HEK293 (cell line): ENCODE measurements at regions not wholly inside any gene's neighbourhood (a gene's known extent, or its start where the extent isn't known, plus 50 kb on each side); places are given as distances from the start of the nearest gene placed in this dataset.

ENCODE experiments used
- SETDB1 ChIP-seq: IDR thresholded peaks from one replicate; pipeline ENCODE4 v1.6.1; 2017; ENCODE audit warnings: mild to moderate bottlenecking, low read length, moderate library complexity, mixed read lengths; ENCODE audit not compliant: insufficient read length
- ZFP37 ChIP-seq: fragments of 450-650 bp; formaldehyde crosslinking; IDR thresholded peaks from 2 replicates; pipeline ENCODE4 v1.5.1; 2016; ENCODE audit warnings: missing biosample characterization, missing genetic modification characterization
- ZFP69B ChIP-seq: fragments of 450-650 bp; formaldehyde crosslinking; IDR thresholded peaks from 2 replicates; pipeline ENCODE4 v1.5.1; 2016; ENCODE audit warnings: missing biosample characterization, missing genetic modification characterization
- ZNF211 ChIP-seq: fragments of 450-650 bp; formaldehyde crosslinking; IDR thresholded peaks from 2 replicates; pipeline ENCODE4 v1.5.1; 2016; ENCODE audit warnings: low read depth, missing biosample characterization, missing genetic modification characterization
- ZNF302 ChIP-seq: fragments of 450-650 bp; formaldehyde crosslinking; IDR thresholded peaks from 2 replicates; pipeline ENCODE4 v1.5.1; 2016; ENCODE audit warnings: missing biosample characterization, missing genetic modification characterization, low read depth
- ZNF514 ChIP-seq: fragments of 450-650 bp; formaldehyde crosslinking; IDR thresholded peaks from 2 replicates; pipeline ENCODE4 v1.5.1; 2016; ENCODE audit warnings: missing biosample characterization, missing genetic modification characterization
- ZNF707 ChIP-seq: fragments of 450-650 bp; formaldehyde crosslinking; IDR thresholded peaks from 2 replicates; pipeline ENCODE4 v1.5.1; 2016; ENCODE audit warnings: missing biosample characterization, missing genetic modification characterization
- TF ChIP-seq, protein P1 (sequence below): fragments of 450-650 bp; formaldehyde crosslinking; IDR thresholded peaks from 2 replicates; pipeline ENCODE4 v1.5.1; 2016; ENCODE audit warnings: missing biosample characterization, missing genetic modification characterization

DNA sequence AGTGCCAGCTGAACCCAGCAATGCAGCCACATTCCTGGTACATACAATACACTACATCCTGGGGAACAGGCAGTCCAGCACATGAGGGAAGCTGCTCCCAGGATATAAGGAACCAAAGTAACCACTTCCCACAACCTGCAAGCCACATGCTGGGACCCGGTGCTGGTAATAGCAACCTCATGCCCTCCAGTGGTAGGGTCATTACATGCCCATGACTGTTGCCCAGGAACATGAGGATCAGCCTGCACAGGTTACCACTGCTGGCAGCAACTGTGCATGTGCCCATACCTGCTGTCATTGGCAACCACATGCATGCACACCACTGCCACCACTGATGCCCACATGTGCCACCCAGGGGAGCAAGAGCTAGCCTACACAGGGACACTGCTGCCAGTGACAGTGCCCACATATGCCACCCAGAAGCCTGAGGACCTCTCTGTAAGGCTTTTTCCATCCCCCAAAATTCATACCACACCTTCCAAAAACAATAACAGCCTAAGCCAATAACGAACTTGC is 1982.5 kb downstream of the ARAP2 start:
- TF ChIP-seq ZFP37 (tag by site-specific recombination) (no peak), ZFP69B (tag by site-specific recombination) (no peak), ZNF514 (tag by site-specific recombination) (no peak), ZNF211 (tag by site-specific recombination) (no peak), ZNF302 (no peak), ZNF707 (tag by site-specific recombination) (no peak), SETDB1 (no peak)
- TF ChIP-seq, protein P1, sequence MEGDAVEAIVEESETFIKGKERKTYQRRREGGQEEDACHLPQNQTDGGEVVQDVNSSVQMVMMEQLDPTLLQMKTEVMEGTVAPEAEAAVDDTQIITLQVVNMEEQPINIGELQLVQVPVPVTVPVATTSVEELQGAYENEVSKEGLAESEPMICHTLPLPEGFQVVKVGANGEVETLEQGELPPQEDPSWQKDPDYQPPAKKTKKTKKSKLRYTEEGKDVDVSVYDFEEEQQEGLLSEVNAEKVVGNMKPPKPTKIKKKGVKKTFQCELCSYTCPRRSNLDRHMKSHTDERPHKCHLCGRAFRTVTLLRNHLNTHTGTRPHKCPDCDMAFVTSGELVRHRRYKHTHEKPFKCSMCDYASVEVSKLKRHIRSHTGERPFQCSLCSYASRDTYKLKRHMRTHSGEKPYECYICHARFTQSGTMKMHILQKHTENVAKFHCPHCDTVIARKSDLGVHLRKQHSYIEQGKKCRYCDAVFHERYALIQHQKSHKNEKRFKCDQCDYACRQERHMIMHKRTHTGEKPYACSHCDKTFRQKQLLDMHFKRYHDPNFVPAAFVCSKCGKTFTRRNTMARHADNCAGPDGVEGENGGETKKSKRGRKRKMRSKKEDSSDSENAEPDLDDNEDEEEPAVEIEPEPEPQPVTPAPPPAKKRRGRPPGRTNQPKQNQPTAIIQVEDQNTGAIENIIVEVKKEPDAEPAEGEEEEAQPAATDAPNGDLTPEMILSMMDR (tag by site-specific recombination), result no peak
